ENCODE measurements at regions not wholly inside any gene's neighbourhood (a gene's known extent, or its start where the extent isn't known, plus 50 kb on each side); places are given as distances from the start of the nearest gene placed in this dataset.

DNA sequence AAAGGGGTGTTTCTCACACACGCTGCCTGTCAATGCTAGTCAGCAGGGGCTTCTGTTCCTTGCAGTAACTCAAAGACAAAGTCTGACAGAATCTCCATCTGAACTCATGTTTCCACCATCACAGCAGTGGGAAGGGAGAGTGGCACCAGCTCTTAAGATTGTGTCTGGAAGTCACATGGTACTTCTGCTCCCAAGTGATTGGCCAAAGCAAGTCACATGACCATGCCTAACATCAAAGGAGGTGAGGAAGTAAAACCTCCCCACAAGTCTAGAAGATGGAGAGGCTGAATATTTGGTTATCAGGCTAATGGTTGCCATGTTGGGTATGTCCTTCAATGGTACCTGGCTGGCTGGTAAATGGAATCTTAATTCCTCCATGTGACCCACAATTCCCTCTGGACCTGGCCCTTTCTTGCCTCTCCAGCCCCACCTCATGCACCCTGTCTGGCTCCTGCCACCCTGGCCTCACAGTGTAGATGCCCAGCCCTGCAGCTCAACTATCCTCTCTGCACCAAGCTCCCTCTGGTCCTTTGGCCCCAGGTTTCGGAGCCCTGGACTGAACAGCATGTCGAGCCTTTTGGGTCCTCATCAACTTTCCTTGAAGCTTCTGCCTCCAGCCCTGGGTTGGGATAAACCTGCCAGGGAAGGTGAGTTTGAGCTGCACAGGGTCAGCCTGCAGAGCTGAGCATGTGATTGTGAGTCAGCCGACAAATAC is 51.0 kb upstream of the PMEPA1 start:
- Histone ChIP-seq H3K4me1 (ENCODE audit: control insufficient read depth, insufficient read depth, low read length) (no peaks in the 10 kb centered on the region), H3K9me3 (ENCODE audit: control insufficient read depth, low read length) (peaks cover 4% of the 10 kb centered on the region), H3K27ac (ENCODE audit: low read length) (no peak overlapping the region), H3K4me3 (ENCODE audit: low read length) (no peak overlapping the region), H3K27me3 (ENCODE audit: control insufficient read depth, insufficient read depth) (no peaks in the 10 kb centered on the region)
- no peak for DNase-seq
- ATAC-seq: no peak
- WGBS: 94% methylated on average over 4 of the region's 4 CpGs
- intact Hi-C loops (cut with DNase I): no loop called here

DNA sequence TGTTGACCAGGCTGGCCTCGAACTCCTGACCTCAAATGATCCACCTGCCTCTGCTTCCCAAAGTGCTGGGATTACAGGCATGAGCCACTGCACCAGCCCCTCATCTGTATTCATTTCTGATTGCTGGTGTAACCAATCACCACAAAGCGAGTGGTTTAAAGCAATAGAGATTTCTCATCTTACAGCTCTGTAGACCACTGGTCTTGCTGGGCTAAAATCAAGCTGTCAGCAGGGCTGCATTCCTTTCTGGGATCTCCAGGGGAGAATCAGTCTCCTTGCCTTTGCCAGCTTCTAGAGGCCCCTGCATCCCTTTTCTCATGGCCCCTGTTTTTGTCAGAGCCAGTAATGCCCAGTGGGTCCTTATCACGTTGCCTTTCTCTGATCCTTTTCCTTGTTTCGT is 49.9 kb upstream of the PMEPA1 start:
- peaks cover 3% of the 10 kb centered on the region for H3K9me3 ChIP-seq (ENCODE audit: control insufficient read depth, low read length)
- intact Hi-C loops (cut with DNase I): no loop called here
- no peak for ATAC-seq
- DNase-seq: no peak
- no peaks in the 10 kb centered on the region for H3K27me3 ChIP-seq (ENCODE audit: control insufficient read depth, insufficient read depth)
- no peak overlapping the region for H3K27ac ChIP-seq (ENCODE audit: low read length)
- no peaks in the 10 kb centered on the region for H3K4me1 ChIP-seq (ENCODE audit: control insufficient read depth, insufficient read depth, low read length)
- 88% methylated on average over 4 of the region's 4 CpGs for WGBS
- H3K4me3 ChIP-seq (ENCODE audit: low read length): no peak overlapping the region

Small RNAs in the stretch of these regions (microRNA-seq; reads per million reads assigned to microRNA genes)
- 0 to 0.54 reads per million in 2 donors for gene MIR4532
